ENCODE measurements at regions not wholly inside any gene's neighbourhood (a gene's known extent, or its start where the extent isn't known, plus 50 kb on each side); places are given as distances from the start of the nearest gene placed in this dataset.

DNA sequence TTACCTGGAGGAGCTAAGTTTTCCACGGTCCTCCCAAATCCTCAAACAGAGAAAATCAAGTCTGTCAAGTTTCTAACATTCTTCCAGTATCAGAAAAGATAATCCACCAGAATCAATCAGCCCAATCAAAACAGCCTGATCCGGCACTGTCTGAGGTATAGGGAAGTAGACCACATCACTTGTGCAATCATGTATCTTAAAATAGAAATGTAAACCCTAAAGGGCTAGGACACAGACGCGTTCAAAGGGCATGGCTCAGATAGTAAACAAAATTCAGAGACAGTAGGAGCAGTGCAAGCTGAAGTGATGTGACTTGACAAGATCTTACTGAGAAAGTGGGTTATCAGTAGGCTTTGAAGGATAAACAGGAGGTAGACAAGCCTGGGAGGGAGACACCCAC is 252.4 kb upstream of the DAPK1 start:
- DNase-seq: no peak

DNA sequence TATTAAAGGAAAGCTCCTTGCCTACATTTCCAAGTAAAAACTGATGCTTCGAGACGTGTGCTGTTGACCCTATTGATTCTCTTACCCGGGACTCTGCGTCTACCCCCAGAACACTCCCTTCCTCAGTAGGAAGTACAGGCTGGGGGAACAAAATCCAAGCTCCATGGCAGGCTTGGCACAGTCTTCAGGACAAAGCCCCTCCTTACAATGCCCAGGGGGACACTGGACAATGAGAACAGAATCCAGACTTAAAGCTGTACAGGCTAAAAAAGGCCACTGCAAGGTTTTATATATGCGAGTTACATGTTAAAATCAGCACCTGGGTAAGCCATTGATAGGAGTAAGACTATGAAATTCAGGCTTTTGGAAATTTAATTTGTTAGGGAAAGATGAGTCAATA is 250.6 kb upstream of the DAPK1 start:
- no peak for DNase-seq

- DNase-seq: no peak
Measured at GRCh38 chr9:87249029-87249428, 248.6 kb upstream of the DAPK1 start.

DNA sequence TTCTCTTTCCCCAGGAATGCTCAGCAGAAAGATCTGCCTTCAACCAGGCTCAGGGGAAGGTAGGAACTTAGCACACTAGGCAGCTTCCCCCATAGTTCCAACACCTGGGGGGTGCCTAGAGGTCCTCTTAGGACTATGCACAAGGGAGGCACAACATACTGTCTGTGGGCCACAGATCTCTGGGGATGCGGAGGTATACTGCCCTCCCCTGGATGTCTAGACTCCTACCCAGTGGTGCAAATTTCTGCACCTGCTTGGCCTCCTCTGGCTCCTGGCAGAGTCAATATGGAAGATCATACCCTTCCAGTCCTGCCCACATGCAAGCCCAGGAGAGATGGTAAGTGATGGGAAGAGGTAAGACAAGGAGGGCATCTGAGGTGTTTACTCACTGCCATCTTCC is 247.5 kb upstream of the DAPK1 start:
- no peak for DNase-seq

DNA sequence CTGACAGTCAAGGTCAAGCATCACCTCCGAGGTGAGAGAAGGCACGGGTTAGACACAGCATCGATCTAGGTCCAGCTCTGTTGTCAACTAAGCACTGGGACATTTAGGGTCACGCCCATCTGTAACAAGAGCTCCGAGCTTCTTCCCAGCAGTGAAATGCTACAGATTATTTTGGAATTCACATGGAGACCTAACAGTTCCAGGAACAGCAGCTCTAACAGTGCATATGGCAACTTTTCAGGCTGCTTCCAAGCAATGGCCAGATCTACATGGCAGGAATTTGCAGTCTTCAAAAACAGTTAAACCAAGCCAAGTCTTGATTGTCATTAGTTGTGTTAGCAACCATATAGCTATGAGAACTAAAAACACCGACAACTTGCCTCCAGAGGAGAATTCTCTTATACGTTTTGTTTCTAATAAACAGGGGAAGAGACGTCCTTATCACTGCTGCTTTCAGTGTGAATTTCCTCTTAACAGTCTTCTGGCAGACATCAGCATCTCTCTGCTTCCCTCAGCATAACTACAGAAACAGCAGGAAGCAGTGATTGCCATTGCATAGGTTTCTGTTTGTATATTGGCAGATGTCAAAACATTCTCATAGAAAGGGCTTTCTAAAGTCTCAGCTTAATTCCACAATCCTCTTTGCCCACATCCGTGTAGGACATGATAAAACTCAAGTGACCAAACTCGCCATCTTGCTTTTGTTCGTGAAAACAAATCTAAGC is 242.1 kb upstream of the DAPK1 start:
- no peak for DNase-seq

DNA sequence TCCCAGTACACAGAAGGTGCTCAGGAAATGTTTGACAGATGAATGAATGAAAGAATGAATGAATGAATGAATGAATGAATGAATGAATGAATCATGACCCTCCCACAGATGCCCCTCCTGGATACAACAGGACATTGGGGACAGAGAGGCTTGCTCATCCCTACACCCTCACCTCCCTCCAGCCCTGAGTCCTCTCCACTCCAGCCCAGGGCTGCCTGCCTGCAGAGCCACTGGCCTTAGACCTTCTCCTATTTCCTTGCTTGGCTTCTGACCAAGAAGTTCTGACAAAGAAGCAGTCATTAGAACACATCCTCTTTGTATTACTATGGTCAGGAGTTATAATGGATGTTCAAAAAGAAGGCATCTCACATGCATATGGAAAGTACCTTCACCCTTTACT is 240.7 kb upstream of the DAPK1 start:
- no peak for DNase-seq

- no peak for DNase-seq
Measured at GRCh38 chr9:87259543-87260518, 237.8 kb upstream of the DAPK1 start.

DNA sequence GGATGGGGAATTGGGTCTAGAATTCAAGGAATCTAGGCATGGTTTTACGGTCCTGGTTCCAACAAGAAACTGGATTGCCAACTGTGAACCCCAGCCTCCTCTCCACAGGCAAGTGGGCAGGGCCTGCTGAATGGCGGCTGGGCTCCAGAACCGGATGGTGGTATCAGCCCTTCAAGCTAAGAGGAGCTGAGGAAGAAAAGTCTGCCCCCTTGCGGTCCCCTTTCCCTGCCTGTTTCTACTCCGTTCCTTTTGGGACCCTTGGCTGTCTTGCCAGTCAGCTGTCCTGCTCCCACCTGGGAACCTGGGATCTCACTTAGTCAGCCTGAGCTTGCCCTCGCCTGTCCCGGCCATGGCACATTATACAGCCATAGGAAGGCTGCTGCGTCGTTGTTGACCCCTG is 234.4 kb upstream of the DAPK1 start:
- DNase-seq: peak in 1 of 51 donors; percentile 23

DNA sequence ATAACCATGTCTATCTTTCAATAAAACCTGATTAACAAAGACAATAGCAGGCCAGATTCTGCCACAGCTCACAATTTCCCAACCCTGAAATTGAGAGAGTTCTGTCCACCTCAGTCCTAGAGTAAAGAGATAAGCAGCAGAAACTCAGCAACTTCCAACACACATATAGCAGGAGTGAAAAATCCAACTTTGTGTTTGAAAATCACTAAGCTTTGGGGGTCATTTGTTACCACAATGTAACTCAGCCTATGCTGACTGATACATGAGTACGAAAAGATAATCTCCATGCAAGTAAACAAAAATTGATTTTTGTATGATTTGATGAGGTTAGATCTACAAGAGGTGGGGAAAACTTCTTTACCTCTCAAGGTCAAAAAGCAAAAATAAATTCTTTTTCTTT is 231.0 kb upstream of the DAPK1 start:
- DNase-seq: no peak

GRCh38 chr9:87267251-87268070 is 230.2 kb upstream of the DAPK1 start:
- no peak for DNase-seq

DNA sequence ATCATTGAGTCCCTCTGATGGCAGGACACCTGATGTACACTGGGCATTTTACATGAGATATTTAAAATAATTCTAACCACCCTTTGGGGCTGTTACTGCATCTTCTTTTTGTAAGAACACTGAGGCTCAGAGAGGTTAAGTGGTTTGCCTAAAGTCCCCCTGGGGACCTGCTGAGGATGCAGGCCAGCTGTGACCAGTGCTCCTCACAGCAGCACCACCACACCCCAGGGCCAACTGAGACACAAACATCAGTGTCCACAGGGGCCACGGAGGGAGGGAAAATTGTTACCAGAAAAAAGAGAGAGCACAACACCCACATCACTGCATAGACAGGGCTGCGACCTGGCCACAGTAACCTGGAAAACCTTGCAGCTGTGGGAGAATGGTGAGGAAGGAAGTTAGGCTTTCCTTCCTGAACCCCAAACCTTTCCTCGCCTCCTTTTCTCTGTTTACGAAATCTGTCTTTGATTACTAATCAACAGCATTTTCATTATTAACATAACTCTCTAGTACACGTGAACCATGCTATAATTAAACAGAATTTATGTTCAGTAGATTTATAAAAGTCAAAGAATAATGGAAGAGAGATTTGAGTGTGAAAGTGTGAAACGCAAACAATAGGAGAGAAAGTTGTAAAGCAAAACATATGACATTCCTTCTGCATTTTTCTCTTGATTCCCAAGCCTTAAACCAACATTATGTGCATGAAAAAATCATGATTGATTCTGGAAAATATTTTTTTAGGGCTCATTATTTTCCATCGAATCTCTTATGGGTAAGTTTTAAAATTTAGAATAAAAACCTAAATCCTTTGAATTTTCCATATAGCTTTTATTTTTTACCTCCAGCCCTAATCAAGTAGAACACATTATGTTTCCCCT is 228.1 kb upstream of the DAPK1 start:
- DNase-seq: no peak

DNA sequence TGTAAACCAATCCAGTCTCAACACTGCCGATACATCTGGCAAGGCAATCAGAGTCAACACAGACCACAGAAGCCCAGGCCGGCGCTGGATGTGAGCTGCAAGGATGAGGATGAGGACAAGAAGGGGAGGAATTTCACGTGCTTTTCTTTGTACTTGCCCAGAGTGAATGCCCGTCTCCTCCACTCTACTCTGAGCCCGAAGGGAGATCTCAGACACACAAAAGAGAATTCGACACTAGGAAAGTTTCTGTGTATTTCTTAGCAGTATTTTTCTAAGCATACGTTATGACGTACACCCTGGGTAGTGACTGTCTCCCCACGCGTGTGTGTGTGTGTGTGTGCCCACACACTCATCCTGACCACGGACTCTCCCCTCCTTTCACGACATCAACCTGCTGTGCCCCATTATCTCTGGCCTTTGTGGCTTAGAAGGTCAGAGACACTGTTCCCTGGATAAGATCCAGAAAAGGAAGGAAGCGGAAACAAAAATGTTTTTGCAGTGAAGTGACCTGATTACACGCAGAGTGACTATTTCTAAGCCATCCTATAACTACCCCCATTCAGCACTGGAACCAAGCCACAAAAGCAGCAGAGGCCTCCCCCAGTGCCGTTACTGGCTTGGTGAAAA is 227.3 kb upstream of the DAPK1 start:
- peak in 3 of 51 donors; percentile 1 to 6 (median 4) for DNase-seq

GRCh38 chr9:87270848-87271234 is 226.8 kb upstream of the DAPK1 start:
- DNase-seq: no peak

DNA sequence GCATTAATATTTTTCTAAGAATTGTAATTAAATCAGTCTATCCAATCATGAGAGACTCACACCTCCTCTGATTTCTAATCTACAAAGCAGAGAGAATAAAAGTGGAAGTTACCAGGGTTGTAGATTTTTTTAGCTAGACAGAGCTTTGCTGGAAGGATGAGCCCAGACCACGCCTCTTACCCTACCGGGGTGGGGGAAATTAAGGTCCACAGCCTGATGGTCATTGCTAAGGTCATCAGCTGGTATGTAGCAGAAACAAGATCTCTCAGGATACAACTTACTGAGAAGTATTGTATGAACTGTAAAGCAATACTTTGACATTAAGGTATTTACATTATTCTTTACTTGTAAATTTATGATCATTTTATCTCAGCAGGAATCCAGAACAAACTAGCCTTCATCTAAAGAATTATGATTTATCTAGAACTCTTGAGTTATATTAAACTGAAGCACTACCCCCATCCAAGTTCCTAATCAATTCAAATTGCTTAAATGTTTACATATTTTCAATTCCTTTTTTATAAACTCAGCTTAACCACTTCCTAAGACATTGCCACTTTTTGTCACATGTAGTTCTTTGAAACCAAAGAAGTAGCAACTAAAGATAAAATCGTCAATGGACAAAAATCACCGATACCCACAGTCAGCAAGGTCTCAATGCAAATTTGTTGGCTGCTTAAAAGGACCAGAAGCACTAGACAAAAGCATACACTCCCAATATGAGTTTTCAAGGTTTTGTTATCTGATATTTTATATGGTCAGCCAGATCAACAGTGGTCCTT is 225.8 kb upstream of the DAPK1 start:
- DNase-seq: no peak

GRCh38 chr9:87275047-87275725 is 222.5 kb upstream of the DAPK1 start:
- DNase-seq: no peak

DNA sequence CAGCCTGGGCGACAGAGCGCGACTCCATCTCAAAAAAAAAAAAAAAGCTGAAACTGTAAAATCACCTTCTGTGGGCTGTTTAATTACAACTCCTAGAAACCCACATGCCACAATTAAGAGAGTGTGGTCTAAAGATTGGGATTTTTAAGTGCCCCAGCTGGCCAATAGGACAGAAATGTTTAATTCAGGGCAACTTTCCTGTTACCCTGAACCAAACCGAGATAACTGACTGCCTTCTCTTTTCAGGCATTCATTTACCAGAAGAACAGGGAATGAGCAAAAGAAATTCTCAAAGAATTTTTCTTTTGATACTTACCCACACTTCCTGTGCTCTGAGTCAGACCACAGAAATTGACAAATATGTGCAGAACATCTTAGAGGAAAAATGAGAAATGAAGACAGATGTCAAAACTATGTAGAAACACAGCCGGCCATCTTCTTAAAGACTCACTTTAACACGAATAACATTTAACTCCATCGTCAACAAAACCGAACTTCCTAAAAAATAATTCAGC is 221.3 kb upstream of the DAPK1 start:
- no peak for DNase-seq

- no peak for DNase-seq
Measured at GRCh38 chr9:87276851-87277261, 220.8 kb upstream of the DAPK1 start.

- DNase-seq: no peak
Measured at GRCh38 chr9:87277346-87277745, 220.3 kb upstream of the DAPK1 start.
